HG03196 (cell line): ENCODE measurements at regions not wholly inside any gene's neighbourhood (a gene's known extent, or its start where the extent isn't known, plus 50 kb on each side); places are given as distances from the start of the nearest gene placed in this dataset.
A peak's percentile ranks its signal among the peaks of the same experiment; 100 is the strongest.

Experiments
- ATAC-seq: cut with Tn5 transposase; IDR thresholded peaks from one replicate; pipeline ENCODE4 v1.9.1; 2021; ENCODE audit not compliant: unreplicated experiment

- ATAC-seq, result no peak
Measured at GRCh38 chr4:31349907-31350306, 629.7 kb downstream of the PCDH7 start.

GRCh38 chr4:31351695-31352094, 631.5 kb downstream of the PCDH7 start:
- no peak for ATAC-seq

- ATAC-seq, result no peak
Measured at GRCh38 chr4:31356839-31357238, 636.7 kb downstream of the PCDH7 start.

GRCh38 chr4:31360786-31361185, 640.6 kb downstream of the PCDH7 start:
- ATAC-seq, result no peak

GRCh38 chr4:31362756-31363155, 642.6 kb downstream of the PCDH7 start:
- no peak for ATAC-seq

- no peak for ATAC-seq
Measured at GRCh38 chr4:31365006-31365690, 645.0 kb downstream of the PCDH7 start.

DNA sequence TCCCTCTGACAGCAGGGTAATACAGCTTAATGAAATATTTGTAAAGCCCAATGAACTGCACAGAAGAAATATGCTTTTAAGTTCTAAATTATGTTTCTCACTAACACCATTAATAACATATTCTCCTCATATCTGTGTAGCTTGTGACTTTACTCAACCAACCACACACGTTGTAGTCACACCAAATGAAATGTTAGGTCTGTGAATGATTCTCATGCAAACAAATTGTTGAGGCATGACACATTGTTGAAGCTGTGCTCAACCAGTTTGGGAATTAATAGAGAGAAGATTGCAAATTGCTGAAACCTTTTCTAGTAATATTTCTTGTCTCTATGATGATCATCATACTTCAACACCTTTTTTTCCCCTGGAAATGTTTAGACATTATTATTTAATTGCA, 645.9 kb downstream of the PCDH7 start:
- no peak for ATAC-seq

GRCh38 chr4:31370866-31371465, 650.8 kb downstream of the PCDH7 start:
- peak; percentile 85 for ATAC-seq

- ATAC-seq, result no peak
Measured at GRCh38 chr4:31374256-31374960, 654.2 kb downstream of the PCDH7 start.

- ATAC-seq, result no peak
Measured at GRCh38 chr4:31375936-31376335, 655.8 kb downstream of the PCDH7 start.

GRCh38 chr4:31379364-31379763, 659.2 kb downstream of the PCDH7 start:
- ATAC-seq, result no peak

GRCh38 chr4:31383767-31384166, 663.6 kb downstream of the PCDH7 start:
- no peak for ATAC-seq

GRCh38 chr4:31390849-31391248, 670.7 kb downstream of the PCDH7 start:
- no peak for ATAC-seq

- no peak for ATAC-seq
Measured at GRCh38 chr4:31391976-31392375, 671.8 kb downstream of the PCDH7 start.

- ATAC-seq, result no peak
Measured at GRCh38 chr4:31392923-31393322, 672.8 kb downstream of the PCDH7 start.

GRCh38 chr4:31408121-31408520, 688.0 kb downstream of the PCDH7 start:
- ATAC-seq, result no peak

GRCh38 chr4:31411565-31411964, 691.4 kb downstream of the PCDH7 start:
- ATAC-seq, result no peak

DNA sequence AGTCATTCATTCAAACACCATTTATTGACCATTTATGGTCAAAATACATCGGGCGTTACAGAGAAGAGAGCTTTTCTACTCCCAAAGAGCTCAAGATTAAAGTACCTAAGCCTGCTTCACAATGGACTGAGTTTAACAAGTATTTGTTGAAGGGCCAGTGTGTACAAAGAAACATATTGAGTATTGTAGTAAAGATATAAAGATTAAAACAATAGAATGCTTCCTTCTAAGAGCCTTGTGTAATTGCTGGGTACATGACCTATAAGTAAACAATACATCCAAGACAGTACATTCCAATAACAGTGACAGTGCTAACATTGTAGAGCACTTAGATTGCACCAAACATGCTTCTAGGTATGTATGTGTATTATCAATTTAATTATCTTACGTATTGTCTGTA, 695.5 kb downstream of the PCDH7 start:
- ATAC-seq, result no peak

DNA sequence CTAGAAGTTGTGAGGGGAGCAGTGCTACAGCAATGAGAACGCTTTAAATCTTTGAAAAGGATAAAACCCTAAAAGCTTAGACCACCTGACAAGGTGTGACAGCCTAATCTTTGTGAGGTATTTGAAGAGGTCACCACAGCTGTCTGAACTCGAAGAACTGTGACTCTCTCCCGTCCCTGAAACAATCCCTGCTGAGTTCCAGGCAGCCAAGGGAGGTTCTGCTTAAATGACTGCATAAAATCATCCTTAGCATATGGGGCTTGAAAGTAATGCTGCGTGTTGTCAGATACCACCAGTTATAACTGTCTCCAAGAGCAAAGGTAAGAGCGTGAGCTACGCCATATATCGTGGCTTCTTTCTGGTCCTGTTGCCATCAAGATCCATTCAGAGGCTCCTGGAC, 696.3 kb downstream of the PCDH7 start:
- ATAC-seq, result no peak

GRCh38 chr4:31417040-31417439, 696.9 kb downstream of the PCDH7 start:
- no peak for ATAC-seq

GRCh38 chr4:31422006-31422405, 701.8 kb downstream of the PCDH7 start:
- ATAC-seq, result no peak

DNA sequence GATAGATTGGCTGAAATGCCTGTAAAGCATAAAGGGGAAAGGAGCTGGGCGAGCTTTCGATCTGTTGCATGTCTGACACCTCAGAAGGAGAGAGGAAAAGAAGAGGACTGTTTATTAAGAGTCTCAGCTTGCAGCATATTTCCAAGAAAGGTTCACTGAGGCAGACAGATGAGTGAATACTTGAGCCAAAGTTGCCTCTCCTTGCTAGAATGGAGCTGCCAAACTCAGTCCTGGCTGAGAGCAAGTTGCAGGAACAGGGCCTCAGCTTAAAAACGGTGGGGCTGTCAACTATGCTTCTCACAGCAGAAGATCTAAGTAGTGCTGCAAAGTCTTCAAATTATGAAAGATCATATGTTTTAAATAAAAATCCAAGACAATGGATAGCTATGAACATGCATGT, 707.5 kb downstream of the PCDH7 start:
- no peak for ATAC-seq
